Amniotic epithelial cell (primary cell): ENCODE measurements at regions not wholly inside any gene's neighbourhood (a gene's known extent, or its start where the extent isn't known, plus 50 kb on each side); places are given as distances from the start of the nearest gene placed in this dataset.
"Not testable (repeated sequence)": the region's sequence is repeated elsewhere in the genome, so short reads cannot be mapped to it uniquely, and the experiment has no call there.

Experiments used
- DNase-seq: peaks from one replicate; pipeline ENCODE4 v3.0.0-alpha.2; 2010; ENCODE audit warnings: low read depth

DNA sequence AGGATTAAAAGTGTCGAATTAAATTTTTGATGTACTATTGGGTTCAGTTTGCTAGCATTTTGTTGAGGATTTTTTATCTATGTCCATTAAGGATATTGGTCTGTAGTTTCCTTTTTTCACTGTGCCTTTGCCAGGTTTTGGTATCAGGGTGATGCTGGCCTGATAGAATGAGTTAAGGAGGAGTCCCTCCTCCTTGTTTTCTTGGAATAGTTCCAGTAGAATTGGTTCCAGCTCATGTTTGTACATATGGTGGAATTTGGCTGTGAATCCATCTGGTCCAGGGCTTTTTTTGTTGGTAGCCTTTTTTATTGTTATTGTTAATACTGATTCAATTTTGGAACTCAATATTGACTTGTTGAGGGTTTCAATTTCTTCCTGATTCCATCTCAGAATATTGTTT lies 141.8 kb downstream of the SIM1 start:
- DNase-seq: no peak

DNA sequence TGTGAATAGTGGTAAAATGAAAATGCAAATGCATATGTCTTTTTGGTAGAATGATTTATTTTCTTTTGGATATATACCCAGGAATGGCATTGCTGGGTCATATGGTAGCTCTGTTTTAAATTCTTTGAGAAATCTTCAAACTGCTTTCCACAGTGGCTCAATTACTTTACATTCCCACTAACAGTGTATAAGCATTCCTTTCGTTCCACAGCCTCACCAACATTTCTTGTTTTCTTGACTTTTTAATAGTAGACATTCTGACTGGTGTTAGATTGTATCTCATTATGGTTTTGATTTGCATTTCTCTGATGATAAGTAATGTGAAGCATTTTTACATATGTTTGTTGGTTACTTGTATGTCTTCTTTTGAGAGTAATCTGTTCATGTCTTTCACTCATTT lies 144.0 kb downstream of the SIM1 start:
- DNase-seq: no peak

GRCh38 chr6:100317031-100317430 lies 147.7 kb downstream of the SIM1 start:
- no peak for DNase-seq

- no peak for DNase-seq
Measured at GRCh38 chr6:100314186-100314585, 150.5 kb downstream of the SIM1 start.

DNA sequence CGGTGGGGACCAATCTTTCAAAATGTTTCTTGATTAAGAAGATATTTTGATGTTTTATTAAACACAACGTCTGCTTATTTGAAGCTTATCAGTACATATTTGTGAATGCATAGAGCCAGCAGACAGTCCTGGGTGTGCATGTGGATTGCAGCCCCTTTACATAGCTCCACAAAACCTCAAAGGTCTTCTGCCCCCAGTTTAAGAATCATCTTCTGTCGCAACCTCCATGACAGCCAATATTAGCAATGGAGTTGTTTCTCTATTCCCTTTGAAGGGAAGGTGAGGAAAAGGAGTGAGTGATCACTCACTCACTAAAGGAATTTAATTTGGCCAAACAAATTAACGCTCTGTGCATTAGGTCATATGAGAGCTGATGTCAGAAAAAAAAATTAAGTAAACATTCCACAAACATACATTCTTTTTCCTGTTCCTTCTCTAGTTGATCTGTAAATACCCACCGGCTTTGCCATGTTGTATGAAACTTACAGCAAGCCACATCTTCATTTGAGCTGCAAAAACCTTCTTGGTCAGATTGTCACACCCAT lies 152.9 kb downstream of the SIM1 start:
- DNase-seq: peak; percentile 14

- DNase-seq: no peak
Measured at GRCh38 chr6:100309174-100309573, 155.5 kb downstream of the SIM1 start.

- DNase-seq: no peak
Measured at GRCh38 chr6:100307561-100307960, 157.2 kb downstream of the SIM1 start.

- no peak for DNase-seq
Measured at GRCh38 chr6:100305209-100305869, 159.4 kb downstream of the SIM1 start.

GRCh38 chr6:100304575-100304974 lies 160.1 kb downstream of the SIM1 start:
- DNase-seq: no peak

DNA sequence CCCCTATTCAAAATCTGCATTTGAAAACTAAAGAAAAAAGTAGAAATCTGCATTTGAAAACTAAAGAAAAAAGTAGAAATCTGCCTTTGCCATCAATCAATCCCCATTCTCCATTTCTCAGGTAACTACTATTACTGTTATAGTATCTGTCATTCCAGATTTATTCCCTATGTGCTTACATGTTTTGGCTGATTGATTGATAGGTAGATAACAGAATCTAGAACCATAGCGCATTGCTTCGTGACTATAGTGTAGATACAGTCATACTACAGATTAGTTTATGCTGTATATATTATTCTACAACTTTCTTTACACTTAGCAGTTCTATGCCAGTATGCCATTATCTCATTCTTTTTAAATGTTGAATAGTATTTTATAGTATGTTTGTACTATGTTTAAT lies 163.0 kb downstream of the SIM1 start:
- DNase-seq: no peak

GRCh38 chr6:100300221-100300736 lies 164.4 kb downstream of the SIM1 start:
- DNase-seq: peak; percentile 96

DNA sequence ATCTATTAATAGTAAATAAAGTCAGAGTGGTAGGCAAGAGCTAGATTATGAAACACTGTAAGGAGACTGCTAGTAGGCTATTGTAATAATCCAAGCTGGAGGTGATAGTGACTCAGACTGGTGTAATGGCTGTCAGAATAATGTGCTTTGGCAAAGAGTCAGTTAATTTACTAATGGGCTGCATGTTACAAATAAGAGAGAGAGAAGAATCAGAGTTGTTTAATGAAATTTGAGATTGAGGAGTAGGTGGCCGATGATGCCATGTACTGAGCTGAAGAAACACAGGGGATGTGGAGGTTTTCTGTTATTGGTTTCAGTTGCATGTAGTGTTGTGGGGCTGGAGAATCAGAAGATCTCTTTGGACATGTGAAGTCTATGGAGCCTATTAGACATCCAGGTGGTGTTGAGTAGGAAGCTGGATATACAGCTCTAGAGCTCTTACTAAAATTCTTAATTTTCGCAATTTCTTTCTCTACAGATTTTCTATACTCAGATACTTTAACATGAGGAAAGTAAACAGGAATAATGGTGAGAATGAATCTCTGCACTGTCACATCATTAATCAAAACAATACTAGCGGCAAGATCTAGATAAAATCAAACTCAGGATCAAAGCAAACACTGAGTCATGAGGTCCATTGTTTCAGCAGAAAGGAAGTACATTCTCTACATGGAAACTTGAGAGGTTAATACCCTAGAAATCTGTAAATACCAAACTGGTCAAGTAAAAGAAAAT lies 167.7 kb downstream of the SIM1 start:
- peak; percentile 87 for DNase-seq

DNA sequence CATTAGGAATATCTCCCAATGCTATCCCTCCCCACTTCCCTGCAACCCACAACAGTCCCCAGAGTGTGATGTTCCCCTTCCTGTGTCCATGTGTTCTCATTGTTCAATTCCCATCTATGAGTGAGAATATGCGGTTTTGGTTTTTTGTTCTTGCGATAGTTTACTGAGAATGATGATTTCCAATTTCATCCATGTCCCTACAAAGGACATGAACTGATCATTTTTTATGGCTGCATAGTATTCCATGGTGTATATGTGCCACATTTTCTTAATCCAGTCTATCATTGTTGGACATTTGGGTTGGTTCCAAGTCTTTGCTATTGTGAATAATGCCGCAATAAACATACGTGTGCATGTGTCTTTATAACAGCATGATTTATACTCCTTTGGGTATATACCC lies 169.5 kb downstream of the SIM1 start:
- not testable (repeated sequence) for DNase-seq

- no peak for DNase-seq
Measured at GRCh38 chr6:100289285-100289684, 175.4 kb downstream of the SIM1 start.

DNA sequence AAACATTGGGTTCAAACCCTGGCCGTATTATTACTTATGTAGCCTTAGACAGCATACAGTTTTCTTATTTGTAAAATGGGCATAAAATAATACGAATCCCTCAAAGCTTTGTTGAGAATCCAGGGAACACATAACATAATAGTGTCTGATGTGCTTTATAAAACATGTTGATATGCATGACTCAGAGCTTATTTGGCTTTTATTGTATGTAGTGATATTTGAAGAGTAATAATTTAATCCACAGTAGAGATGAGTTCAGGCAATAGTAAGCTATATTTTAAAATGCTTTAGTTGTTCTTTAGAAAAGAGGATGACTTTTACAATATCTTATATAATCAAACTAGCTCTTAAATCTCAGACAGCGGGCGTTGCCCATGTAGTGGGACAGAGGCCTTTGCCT lies 176.4 kb downstream of the SIM1 start:
- DNase-seq: no peak

GRCh38 chr6:100283285-100283684 lies 181.4 kb downstream of the SIM1 start:
- peak; percentile 23 for DNase-seq

GRCh38 chr6:100281471-100281901 lies 183.2 kb downstream of the SIM1 start:
- DNase-seq: no peak

DNA sequence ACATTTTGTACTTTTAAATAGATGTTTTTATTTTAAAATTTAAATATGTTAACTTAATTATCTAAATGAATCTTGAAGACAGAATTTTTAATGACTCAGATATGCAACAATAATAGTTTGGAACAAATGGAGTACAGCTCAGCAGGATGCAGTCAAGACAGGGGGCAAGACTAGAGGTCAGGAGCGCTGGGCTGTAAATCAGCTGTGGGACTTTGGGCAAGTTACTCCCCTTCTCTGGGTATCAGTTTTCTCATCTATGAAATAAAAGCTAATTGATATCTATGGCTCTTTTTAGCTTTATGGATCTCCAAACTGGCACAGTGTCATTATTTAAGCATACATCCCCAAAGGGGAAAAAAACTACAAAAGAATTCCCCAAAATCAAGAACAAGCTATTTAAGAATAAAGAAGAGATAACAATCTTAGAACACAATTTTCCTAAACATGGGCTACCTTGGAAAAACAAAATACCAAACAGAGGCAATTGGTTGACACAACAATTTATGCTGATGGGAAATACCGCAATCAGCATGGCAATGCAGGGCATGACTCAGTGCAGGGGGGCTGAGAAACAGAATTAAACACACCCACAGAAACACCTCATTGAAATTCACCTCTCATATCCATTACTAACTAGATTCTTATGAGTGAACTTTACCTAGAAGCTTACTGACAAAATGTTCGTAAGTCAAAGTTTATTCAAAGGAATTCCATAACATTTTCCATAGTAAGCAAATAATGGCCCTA lies 188.2 kb downstream of the SIM1 start:
- DNase-seq: no peak

GRCh38 chr6:100274147-100274546 lies 190.6 kb downstream of the SIM1 start:
- no peak for DNase-seq

DNA sequence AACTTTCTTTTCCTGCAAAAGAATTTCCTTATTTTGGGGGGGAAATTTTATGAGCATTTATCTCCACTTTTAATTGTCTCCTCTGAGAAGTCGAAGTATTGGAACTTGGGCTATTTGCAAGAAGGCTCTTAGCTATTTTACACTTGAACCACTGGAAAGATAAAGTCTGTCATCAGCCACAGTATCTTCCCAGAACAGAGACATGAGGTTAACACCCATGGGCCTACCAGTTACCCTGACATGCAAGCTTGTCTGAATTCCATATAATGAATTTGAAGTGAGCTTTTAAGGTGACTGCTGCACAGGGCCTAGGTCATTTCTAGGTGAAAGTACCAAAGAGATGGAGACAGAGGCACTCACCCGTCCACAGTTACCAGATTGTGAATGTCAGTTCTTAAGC lies 193.1 kb downstream of the SIM1 start:
- no peak for DNase-seq

DNA sequence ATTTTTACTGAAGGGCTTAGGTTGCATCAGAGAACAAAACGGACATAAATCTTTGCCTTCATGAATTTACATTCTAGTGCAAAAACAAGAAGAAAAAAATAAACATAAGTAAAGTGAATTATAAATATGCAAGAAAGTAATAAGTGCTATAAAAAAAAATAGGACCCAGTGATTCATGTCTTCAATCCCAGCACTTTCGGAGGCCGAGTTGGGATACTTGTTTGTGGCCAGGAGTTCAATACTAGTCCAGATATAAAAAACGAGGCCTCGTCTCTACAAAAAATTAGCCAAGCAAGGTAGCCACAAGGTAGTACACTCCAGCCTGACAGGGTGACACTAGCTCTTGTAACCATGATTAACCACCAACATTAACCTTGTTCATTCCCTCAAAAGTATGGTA lies 193.5 kb downstream of the SIM1 start:
- no peak for DNase-seq

GRCh38 chr6:100269189-100269588 lies 195.5 kb downstream of the SIM1 start:
- DNase-seq: peak; percentile 71

GRCh38 chr6:100268326-100268725 lies 196.4 kb downstream of the SIM1 start:
- DNase-seq: no peak
